ENCODE measurements at regions not wholly inside any gene's neighbourhood (a gene's known extent, or its start where the extent isn't known, plus 50 kb on each side); places are given as distances from the start of the nearest gene placed in this dataset.

DNA sequence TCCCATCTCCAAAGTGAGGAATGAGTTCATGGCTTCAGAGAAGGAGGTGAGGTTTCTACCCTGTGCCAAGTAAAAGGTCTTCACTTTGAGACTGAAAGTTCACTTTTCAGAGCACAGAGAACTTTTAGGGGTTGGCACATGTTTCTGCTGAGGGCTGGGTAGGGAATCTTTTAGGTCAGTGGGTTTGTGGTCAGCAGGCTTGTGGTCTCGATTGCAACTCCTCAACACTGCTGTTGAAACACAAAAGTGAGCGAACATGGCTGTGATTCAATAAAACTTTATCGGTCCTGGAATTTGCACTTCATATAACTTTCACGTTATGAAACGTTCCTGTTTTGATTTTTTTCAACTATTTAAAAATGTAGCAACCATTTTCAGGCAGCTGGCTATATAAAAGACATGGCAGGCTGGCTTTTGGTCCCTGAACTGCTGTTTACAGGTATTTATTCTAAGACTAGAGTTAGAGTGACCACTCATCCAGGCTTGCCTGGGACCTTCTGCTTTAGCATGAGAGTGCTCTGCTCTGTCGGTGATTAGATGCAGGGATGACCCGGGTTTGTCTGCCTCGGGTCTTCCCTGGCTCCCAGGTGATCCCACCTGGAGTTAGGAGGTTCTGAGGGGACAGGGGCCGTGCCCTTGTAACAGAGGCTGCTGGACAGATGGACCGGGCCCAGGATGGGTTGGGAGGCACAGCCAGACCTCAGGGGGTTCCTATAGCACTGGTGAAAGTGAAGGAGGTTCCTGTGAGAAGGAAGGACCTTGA is 62.7 kb upstream of the TAF1B start:
- DNase-seq (ENCODE audit: extremely low read depth in 1 of 11, low read depth in 9 of 11, low spot score in 4 of 11): no peak

- DNase-seq (ENCODE audit: extremely low read depth in 1 of 11, low read depth in 9 of 11, low spot score in 4 of 11): no peak
Observed at GRCh38 chr2:9781252-9781651, 62.0 kb upstream of the TAF1B start.

- DNase-seq (ENCODE audit: extremely low read depth in 1 of 11, low read depth in 9 of 11, low spot score in 4 of 11): no peak
Observed at GRCh38 chr2:9782197-9782719, 61.0 kb upstream of the TAF1B start.

- no peak for DNase-seq (ENCODE audit: extremely low read depth in 1 of 11, low read depth in 9 of 11, low spot score in 4 of 11)
Observed at GRCh38 chr2:9789371-9789770, 53.9 kb upstream of the TAF1B start.

- DNase-seq (ENCODE audit: extremely low read depth in 1 of 11, low read depth in 9 of 11, low spot score in 4 of 11): no peak
Observed at GRCh38 chr2:9790702-9791225, 52.5 kb upstream of the TAF1B start.

- DNase-seq (ENCODE audit: extremely low read depth in 1 of 11, low read depth in 9 of 11, low spot score in 4 of 11): no peak
Observed at GRCh38 chr2:9791711-9792110, 51.6 kb upstream of the TAF1B start.

DNA sequence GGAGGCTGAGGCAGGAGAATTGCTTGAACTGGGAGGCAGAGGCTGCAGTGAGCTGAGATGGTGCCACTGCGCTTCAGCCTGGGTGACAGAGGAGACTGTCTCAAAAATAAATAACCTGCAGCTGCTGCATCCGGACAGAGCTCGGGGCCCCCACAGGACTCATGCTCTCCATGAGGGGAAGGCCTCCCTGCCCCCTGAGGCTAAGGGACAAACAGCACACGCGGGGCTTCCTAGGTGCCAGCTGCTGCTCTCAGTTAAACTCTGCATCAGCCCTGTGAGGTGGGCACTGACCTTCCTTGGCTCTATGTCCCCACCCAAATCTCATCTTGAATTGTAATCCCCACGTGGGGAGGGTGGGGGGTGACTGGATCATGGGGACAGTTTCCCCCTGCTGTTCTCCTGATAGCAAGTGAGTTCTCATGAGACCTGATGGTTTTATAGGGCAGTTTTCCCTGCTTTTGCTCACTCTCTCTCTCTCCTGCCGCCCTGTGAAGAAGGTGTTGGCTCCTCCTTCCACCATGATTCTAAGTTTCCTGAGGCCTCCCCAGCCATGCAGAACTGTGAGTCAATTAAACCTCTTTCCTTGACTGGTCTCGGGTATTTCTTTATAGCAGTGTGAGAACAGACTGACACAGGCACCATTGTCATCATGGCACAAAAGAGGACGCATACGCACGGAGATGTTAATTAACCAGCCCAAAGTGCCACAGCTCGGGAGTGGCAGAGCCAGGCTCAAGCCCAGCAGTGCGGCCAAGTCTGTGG is 49.9 kb upstream of the TAF1B start:
- no peak for DNase-seq (ENCODE audit: extremely low read depth in 1 of 11, low read depth in 9 of 11, low spot score in 4 of 11)

All from renal cortex interstitium (tissue), 11 donors.